SK-N-SH treated with all-trans-retinoic acid at 6 μM for 48 hours (cell line): ENCODE measurements at regions not wholly inside any gene's neighbourhood (a gene's known extent, or its start where the extent isn't known, plus 50 kb on each side); places are given as distances from the start of the nearest gene placed in this dataset.

Source experiments
- ATAC-seq: fragments of 200-7000 bp; cut with Tn5 transposase; 3 replicates; pipeline ENCODE4 v1.9.1; 2020; ENCODE audit warnings: mild to moderate bottlenecking, moderate library complexity
- ARNTL ChIP-seq: fragments of 450-650 bp; formaldehyde crosslinking; IDR thresholded peaks from 2 replicates; pipeline ENCODE4 v1.5.0; 2020; ENCODE audit warnings: low read depth, mild to moderate bottlenecking, moderate library complexity, borderline replicate concordance
- BACH2 ChIP-seq: fragments of 250-450 bp; sonication (Bioruptor Pico); IDR thresholded peaks from 2 replicates; pipeline ENCODE4 v1.9.0; 2021; ENCODE audit warnings: mild to moderate bottlenecking, borderline replicate concordance
- CREB5 ChIP-seq: fragments of 250-450 bp; sonication (Bioruptor Pico); IDR thresholded peaks from 2 replicates; pipeline ENCODE4 v1.5.1; 2020; ENCODE audit warnings: low read depth, mild to moderate bottlenecking, moderate library complexity
- CSRNP3 ChIP-seq: fragments of 250-450 bp; sonication (Bioruptor Pico); IDR thresholded peaks from 2 replicates; pipeline ENCODE4 v1.5.1; 2021; ENCODE audit warnings: mild to moderate bottlenecking, moderate library complexity
- ESRRG ChIP-seq: fragments of 250-450 bp; sonication (Bioruptor Pico); IDR thresholded peaks from 2 replicates; pipeline ENCODE4 v1.6.1; 2021; ENCODE audit warnings: mild to moderate bottlenecking
- GLIS3 ChIP-seq: fragments of 250-450 bp; sonication (Bioruptor Pico); IDR thresholded peaks from 2 replicates; pipeline ENCODE4 v1.5.0; 2020; ENCODE audit warnings: mild to moderate bottlenecking, moderate library complexity
- ISL1 ChIP-seq: fragments of 250-450 bp; sonication (Bioruptor Pico); IDR thresholded peaks from 2 replicates; pipeline ENCODE4 v2.1.2; 2022; ENCODE audit warnings: mild to moderate bottlenecking, moderate library complexity
- OSR1 ChIP-seq: fragments of 250-450 bp; sonication (Bioruptor Pico); IDR thresholded peaks from 2 replicates; pipeline ENCODE4 v1.8.0; 2022; ENCODE audit warnings: moderate library complexity, mild to moderate bottlenecking, inconsistent platforms
- PATZ1 ChIP-seq: fragments of 250-450 bp; sonication (Bioruptor Pico); IDR thresholded peaks from 2 replicates; pipeline ENCODE4 v1.8.0; 2020; ENCODE audit warnings: mild to moderate bottlenecking, moderate library complexity, borderline replicate concordance
- POU6F1 ChIP-seq: fragments of 250-450 bp; sonication (Bioruptor Pico); IDR thresholded peaks from 2 replicates; pipeline ENCODE4 v1.8.0; 2021; ENCODE audit warnings: low read depth, mild to moderate bottlenecking, moderate library complexity, borderline replicate concordance
- PPARA ChIP-seq: fragments of 250-450 bp; sonication (Bioruptor Pico); IDR thresholded peaks from 2 replicates; pipeline ENCODE4 v1.5.0; 2020; ENCODE audit warnings: mild to moderate bottlenecking, borderline replicate concordance
- RARB ChIP-seq: fragments of 250-450 bp; sonication (Bioruptor Pico); IDR thresholded peaks from 2 replicates; pipeline ENCODE4 v1.8.0; 2021; ENCODE audit warnings: mild to moderate bottlenecking, moderate library complexity
- SNAI2 ChIP-seq: fragments of 250-450 bp; sonication (Bioruptor Pico); IDR thresholded peaks from 2 replicates; pipeline ENCODE4 v1.5.0; 2020; ENCODE audit warnings: mild to moderate bottlenecking, moderate library complexity
- TCF4 ChIP-seq: fragments of 250-450 bp; sonication (Bioruptor Pico); IDR thresholded peaks from 2 replicates; pipeline ENCODE4 v1.8.0; 2021; ENCODE audit warnings: mild to moderate bottlenecking, moderate library complexity, borderline replicate concordance
- TOX ChIP-seq: fragments of 250-450 bp; sonication (Bioruptor Pico); IDR thresholded peaks from 2 replicates; pipeline ENCODE4 v1.8.0; 2021; ENCODE audit warnings: mild to moderate bottlenecking, moderate library complexity, borderline replicate concordance
- TSHZ2 ChIP-seq: fragments of 250-450 bp; sonication (Bioruptor Pico); IDR thresholded peaks from 2 replicates; pipeline ENCODE4 v1.5.0; 2020; ENCODE audit warnings: mild to moderate bottlenecking, moderate library complexity
- ZC3H10 ChIP-seq: fragments of 250-450 bp; sonication (Bioruptor Pico); IDR thresholded peaks from 2 replicates; pipeline ENCODE4 v1.5.1; 2021; ENCODE audit warnings: mild to moderate bottlenecking, moderate library complexity
- ZFP30 ChIP-seq: fragments of 450-650 bp; formaldehyde crosslinking; IDR thresholded peaks from 2 replicates; pipeline ENCODE4 v1.5.0; 2022; ENCODE audit warnings: mild to moderate bottlenecking, moderate library complexity
- ZNF565 ChIP-seq: fragments of 450-650 bp; formaldehyde crosslinking; conservative IDR thresholded peaks from 2 replicates; pipeline ENCODE4 v1.5.0; 2020; ENCODE audit warnings: low read depth, mild to moderate bottlenecking, moderate library complexity
- ZNF70 ChIP-seq: fragments of 450-650 bp; formaldehyde crosslinking; IDR thresholded peaks from 2 replicates; pipeline ENCODE4 v1.5.0; 2020; ENCODE audit warnings: mild to moderate bottlenecking, moderate library complexity
- ZNF8 ChIP-seq: fragments of 450-650 bp; formaldehyde crosslinking; IDR thresholded peaks from 2 replicates; pipeline ENCODE4 v1.5.0; 2020; ENCODE audit warnings: mild to moderate bottlenecking, moderate library complexity

GRCh38 chr7:131021902-131022301 is 287.9 kb upstream of the KLF14 start:
- no peak for TF ChIP-seq GLIS3 (CRISPR knock-in tag)
- no peak for TF ChIP-seq ESRRG (CRISPR knock-in tag)
- TF ChIP-seq PATZ1: no peak
- TF ChIP-seq ISL1 (CRISPR knock-in tag): no peak
- TF ChIP-seq ZNF565 (CRISPR knock-in tag): no peak
- TF ChIP-seq TOX (CRISPR knock-in tag): no peak
- TF ChIP-seq SNAI2: no peak
- TF ChIP-seq ZNF8 (CRISPR knock-in tag): no peak
- TF ChIP-seq POU6F1: no peak
- no peak for TF ChIP-seq ZNF70
- TF ChIP-seq ZC3H10: no peak
- TF ChIP-seq TSHZ2: no peak
- ATAC-seq: no peak

GRCh38 chr7:131026297-131027000 is 292.4 kb upstream of the KLF14 start:
- TF ChIP-seq GLIS3 (CRISPR knock-in tag) (no peak), BACH2 (no peak), PPARA (CRISPR knock-in tag) (no peak), ZFP30 (CRISPR knock-in tag) (no peak), CREB5 (CRISPR knock-in tag) (peak; percentile 47; the same call in 1 of the 2 replicates), ZNF70 (no peak), CSRNP3 (no peak), ARNTL (CRISPR knock-in tag) (no peak), RARB (CRISPR knock-in tag) (no peak), ESRRG (CRISPR knock-in tag) (no peak), TSHZ2 (no peak), OSR1 (no peak), ISL1 (CRISPR knock-in tag) (peak; percentile 92), TOX (CRISPR knock-in tag) (no peak), TCF4 (no peak), SNAI2 (peak; percentile 71; the same call in 1 of the 2 replicates), PATZ1 (peak; percentile 29; the same call in 1 of the 2 replicates), ZC3H10 (no peak)
- ATAC-seq: peak; percentile 69
